ENCODE measurements at regions not wholly inside any gene's neighbourhood (a gene's known extent, or its start where the extent isn't known, plus 50 kb on each side); places are given as distances from the start of the nearest gene placed in this dataset.
"Not testable (repeated sequence)": the region's sequence is repeated elsewhere in the genome, so short reads cannot be mapped to it uniquely, and the experiment has no call there.

DNA sequence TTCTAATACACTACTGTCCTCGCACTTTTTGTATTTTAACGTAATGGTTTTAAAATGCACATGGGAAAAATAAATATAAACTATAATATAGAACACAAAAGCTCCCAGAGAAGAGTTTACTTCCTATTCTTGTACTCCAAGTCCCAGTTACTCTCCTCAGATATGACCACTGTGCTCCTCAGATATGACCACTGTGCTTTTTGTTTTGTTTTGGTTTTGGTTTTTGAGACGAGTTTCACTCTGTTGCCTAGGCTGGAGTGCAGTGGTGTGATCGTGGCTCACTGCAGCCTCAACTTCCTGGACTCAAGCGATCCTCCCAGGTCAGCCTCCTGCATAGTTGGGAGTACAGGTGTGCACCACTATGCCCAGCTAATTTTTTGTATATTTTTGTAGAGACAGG, 76.8 kb upstream of the NBPF11 start:
- FAIRE-seq; DNase-seq (ENCODE audit: extremely low spot score, insufficient read length, low read depth): not testable (repeated sequence)

DNA sequence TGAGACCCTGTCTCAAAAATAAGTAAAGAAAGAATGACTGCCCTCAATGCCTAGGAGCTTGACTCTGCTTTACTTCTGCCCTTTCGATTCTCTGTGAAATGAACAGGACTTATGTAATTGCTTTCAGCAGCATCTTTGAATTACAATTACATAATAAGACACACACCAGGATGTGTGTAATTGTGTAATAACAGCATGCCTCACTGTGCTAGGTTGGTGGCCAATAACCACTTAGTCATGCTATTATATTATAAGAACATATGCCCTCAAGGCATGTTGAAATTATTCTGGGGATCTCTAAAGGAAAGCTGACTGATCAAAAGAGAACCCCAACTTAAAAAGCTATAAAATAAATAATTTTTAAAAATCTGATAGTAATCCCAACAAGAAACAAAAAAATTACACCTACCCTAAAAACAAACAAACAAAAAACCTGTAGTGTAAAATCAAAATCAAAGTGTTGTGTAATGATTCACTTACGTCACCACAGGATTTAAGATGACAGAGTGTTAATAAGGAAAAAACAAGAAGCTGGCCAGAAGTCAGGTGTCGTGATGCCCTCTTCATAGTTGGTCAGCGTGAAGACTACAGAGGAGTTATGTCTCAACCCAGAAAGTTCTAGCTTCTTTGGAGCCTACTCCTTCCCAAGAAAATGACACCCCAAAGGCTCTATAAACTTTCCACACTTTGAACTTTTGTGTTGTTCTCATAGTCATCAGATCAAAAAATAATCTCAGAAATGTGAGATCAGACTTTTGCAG, 70.5 kb upstream of the NBPF11 start:
- not testable (repeated sequence) for DNase-seq (ENCODE audit: extremely low spot score, insufficient read length, low read depth); FAIRE-seq

DNA sequence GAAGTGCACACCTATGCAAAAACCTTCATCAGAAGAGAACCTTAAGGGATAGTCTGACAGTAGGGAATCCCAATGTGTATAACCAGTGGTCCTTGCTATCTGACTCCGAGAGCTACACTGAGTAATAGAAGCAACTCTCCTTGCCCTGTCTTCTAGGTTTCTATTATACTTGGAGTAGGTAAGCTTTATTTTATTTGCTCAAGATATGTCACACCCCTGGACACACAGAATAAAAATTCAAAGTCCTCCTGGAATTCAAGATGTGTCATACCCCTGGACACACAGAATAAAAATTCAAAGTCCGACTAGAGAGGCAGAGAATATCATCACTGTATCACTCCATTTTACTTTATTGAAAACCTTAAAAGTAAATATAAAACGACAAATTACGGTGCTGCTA, 69.5 kb upstream of the NBPF11 start:
- FAIRE-seq; DNase-seq (ENCODE audit: extremely low spot score, insufficient read length, low read depth): not testable (repeated sequence)

DNA sequence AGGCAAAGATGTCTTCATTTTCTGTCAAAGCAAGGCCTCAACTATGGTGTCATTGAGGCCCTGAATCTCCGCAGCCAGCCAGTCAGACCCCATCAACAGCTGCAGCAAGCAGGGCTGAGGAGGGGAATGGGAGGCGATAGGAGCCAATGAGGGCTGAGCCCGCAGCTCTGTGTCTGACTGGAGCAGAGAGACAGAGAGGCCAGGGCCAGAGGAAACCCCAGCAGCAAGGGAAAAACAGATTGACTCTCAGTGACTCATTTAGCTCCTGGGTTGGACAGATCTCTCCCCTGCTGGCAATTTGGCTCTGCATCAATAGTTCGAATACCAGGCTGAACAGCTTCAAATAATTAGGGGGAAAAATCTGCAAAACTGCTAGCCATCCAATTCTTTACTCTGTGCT, 67.1 kb upstream of the NBPF11 start:
- DNase-seq (ENCODE audit: extremely low spot score, insufficient read length, low read depth); FAIRE-seq: not testable (repeated sequence)

DNA sequence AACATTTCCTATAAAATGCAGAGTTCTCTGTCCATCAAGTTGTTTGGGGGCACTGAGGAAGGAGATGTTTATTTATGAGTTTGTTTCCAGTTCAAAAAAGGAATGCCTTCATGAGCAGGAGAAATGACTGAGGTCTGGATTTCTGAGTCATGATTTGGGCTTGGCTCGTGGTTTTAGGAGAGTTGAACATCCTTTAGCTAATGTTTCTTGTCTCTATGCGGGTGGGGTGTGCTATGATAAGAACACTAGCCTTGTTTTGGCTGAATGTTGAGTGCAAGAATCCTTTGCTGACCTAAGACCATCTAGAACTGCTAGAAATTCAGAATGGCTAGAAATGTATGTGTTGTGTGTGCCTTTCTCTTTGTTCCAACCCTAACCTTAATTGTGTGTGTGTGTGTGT, 59.1 kb upstream of the NBPF11 start:
- not testable (repeated sequence) for FAIRE-seq; DNase-seq (ENCODE audit: extremely low spot score, insufficient read length, low read depth)

DNA sequence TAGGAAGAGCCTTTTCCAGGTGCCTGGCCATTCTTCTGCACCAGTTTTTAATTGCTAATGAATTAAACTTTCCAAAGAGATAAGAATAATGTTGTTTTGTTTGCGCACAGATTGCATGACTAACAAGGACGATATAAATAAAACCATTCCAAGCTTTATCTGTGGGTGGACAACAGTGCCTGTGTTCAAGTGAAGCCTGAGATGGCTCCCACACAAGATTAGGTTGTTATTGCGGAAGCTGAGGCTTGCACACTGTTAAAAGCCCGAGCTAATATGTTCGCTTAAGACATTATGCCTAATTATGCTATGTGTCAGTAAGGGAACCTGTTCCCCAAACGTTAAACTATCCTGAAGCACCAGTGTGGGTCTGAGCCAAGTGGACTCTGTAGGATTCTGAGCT, 58.5 kb upstream of the NBPF11 start:
- not testable (repeated sequence) for FAIRE-seq; DNase-seq (ENCODE audit: extremely low spot score, insufficient read length, low read depth)

DNA sequence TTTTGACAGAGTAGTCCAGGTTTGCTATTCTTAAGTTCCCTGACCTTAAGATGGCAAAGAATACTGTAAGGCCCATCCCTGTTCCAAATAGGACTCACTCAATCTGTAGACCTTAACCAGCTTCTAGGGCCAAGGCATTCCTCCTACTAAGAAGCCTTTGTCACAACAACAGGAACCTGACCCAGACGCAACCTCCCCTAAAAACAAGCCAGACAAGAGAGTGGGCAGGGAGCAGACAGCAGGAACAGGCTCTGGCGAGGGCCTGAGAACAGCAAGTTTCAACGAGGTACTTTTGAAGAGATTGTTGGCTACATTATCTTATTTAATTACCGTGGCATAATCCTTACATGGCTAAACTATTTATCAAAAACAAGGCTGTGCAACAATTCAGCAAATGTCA, 58.1 kb upstream of the NBPF11 start:
- not testable (repeated sequence) for DNase-seq (ENCODE audit: extremely low spot score, insufficient read length, low read depth); FAIRE-seq

DNA sequence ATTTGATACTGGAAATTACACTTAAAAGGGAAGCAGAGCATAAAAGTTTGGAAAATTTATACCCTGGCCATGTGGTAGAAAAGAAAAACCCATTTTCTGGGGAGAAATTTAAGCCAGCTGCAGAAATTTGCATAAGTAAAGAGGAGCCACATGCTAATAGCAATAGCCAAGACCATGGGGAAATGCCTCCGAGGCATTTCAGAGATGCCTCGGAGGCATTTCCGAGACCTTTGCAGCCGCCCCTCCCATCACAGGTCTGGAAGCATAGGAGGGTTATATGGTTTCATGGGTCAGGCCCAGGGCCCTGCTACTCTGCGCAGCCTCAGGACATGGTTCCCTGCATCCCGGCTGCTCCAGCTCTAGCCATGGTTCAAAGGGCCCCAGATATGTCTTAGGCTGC, 49.9 kb upstream of the NBPF11 start:
- FAIRE-seq; DNase-seq (ENCODE audit: extremely low spot score, insufficient read length, low read depth): not testable (repeated sequence)

Data from GM18507 (cell line).